ENCODE measurements at regions not wholly inside any gene's neighbourhood (a gene's known extent, or its start where the extent isn't known, plus 50 kb on each side); places are given as distances from the start of the nearest gene placed in this dataset.
"Not testable (repeated sequence)": the region's sequence is repeated elsewhere in the genome, so short reads cannot be mapped to it uniquely, and the experiment has no call there.

GRCh38 chr6:134402372-134402984 lies 84.6 kb upstream of the SGK1 start:
- DNase-seq (ENCODE audit: low read depth in 2 of 2) = peak; percentile 21 to 49

- DNase-seq (ENCODE audit: low read depth in 2 of 2) = no peak
Measured at GRCh38 chr6:134400941-134401340, 83.0 kb upstream of the SGK1 start.

- peak in 1 of 2 donors; percentile 3 for DNase-seq (ENCODE audit: low read depth in 2 of 2)
Measured at GRCh38 chr6:134398453-134398852, 80.5 kb upstream of the SGK1 start.

GRCh38 chr6:134397676-134398075 lies 79.8 kb upstream of the SGK1 start:
- no peak for DNase-seq (ENCODE audit: low read depth in 2 of 2)

GRCh38 chr6:134394905-134395304 lies 77.0 kb upstream of the SGK1 start:
- DNase-seq (ENCODE audit: low read depth in 2 of 2) = no peak

GRCh38 chr6:134394208-134394607 lies 76.3 kb upstream of the SGK1 start:
- DNase-seq (ENCODE audit: low read depth in 2 of 2) = no peak

GRCh38 chr6:134391205-134391604 lies 73.3 kb upstream of the SGK1 start:
- DNase-seq (ENCODE audit: low read depth in 2 of 2) = no peak

GRCh38 chr6:134389658-134390057 lies 71.7 kb upstream of the SGK1 start:
- no peak for DNase-seq (ENCODE audit: low read depth in 2 of 2)

GRCh38 chr6:134389129-134389528 lies 71.2 kb upstream of the SGK1 start:
- no peak for DNase-seq (ENCODE audit: low read depth in 2 of 2)

- DNase-seq (ENCODE audit: low read depth in 2 of 2) = not testable (repeated sequence)
Measured at GRCh38 chr6:134386482-134386881, 68.6 kb upstream of the SGK1 start.

- no peak for DNase-seq (ENCODE audit: low read depth in 2 of 2)
Measured at GRCh38 chr6:134381959-134382358, 64.0 kb upstream of the SGK1 start.

- no peak for DNase-seq (ENCODE audit: low read depth in 2 of 2)
Measured at GRCh38 chr6:134379599-134379998, 61.7 kb upstream of the SGK1 start.

- peak; percentile 18 to 19 for DNase-seq (ENCODE audit: low read depth in 2 of 2)
Measured at GRCh38 chr6:134379076-134379475, 61.2 kb upstream of the SGK1 start.

- DNase-seq (ENCODE audit: low read depth in 2 of 2) = no peak
Measured at GRCh38 chr6:134378426-134378825, 60.5 kb upstream of the SGK1 start.

- DNase-seq (ENCODE audit: low read depth in 2 of 2) = no peak
Measured at GRCh38 chr6:134376785-134377184, 58.9 kb upstream of the SGK1 start.

- DNase-seq (ENCODE audit: low read depth in 2 of 2) = no peak
Measured at GRCh38 chr6:134375220-134375580, 57.3 kb upstream of the SGK1 start.

GRCh38 chr6:134374491-134375219 lies 56.7 kb upstream of the SGK1 start:
- DNase-seq (ENCODE audit: low read depth in 2 of 2) = no peak

GRCh38 chr6:134373993-134374392 lies 56.1 kb upstream of the SGK1 start:
- no peak for DNase-seq (ENCODE audit: low read depth in 2 of 2)

- DNase-seq (ENCODE audit: low read depth in 2 of 2) = no peak
Measured at GRCh38 chr6:134373282-134373922, 55.5 kb upstream of the SGK1 start.

- no peak for DNase-seq (ENCODE audit: low read depth in 2 of 2)
Measured at GRCh38 chr6:134372603-134373281, 54.8 kb upstream of the SGK1 start.

GRCh38 chr6:134368670-134369069 lies 50.8 kb upstream of the SGK1 start:
- DNase-seq (ENCODE audit: low read depth in 2 of 2) = no peak

All from stimulated activated CD8-positive, alpha-beta memory T cell treated with anti-CD3 and anti-CD28 coated beads, Interleukin-7, amount 100 ng/mL, for 4 hours (primary cell).